ENCODE measurements at regions not wholly inside any gene's neighbourhood (a gene's known extent, or its start where the extent isn't known, plus 50 kb on each side); places are given as distances from the start of the nearest gene placed in this dataset.

DNA sequence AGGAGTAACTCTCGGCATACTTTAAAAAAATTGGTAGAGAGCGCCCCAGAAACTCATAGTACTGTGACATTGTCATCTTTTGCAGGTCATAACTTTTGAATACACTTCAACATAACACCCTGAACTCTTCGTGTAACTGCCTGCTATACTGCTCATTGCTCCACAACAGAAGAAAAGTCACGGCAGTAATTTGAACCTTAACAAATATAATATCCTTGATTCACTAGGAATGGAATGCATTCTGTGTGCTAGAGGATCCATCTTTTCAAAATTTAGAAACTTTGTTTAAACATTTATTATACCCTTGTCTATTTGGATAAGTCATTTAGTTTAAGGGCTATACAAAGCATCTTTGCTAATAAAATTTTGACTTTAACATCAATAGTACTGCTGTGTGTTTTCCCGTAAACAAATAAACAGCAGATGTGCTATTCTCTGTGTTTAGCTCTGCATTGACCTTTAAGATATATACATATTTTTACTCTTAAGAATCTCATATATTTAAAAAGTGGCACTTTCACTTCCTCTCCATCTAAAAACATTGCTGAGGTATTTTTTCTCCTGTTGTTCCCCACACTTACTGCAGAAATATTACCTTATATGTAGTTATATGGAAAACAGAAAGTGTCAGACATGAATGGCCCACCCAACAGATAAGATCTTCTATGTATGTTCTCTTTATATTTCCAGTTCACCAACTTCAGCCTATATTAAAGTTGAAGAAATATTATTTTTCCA is 217.6 kb upstream of the TMEM229A start:
- TF ChIP-seq CTCF (IDR thresholded peaks at IDR 0.05) (no peak), POLR2A (IDR thresholded peaks at IDR 0.05) (no peak)
